ENCODE measurements at regions not wholly inside any gene's neighbourhood (a gene's known extent, or its start where the extent isn't known, plus 50 kb on each side); places are given as distances from the start of the nearest gene placed in this dataset.

DNA sequence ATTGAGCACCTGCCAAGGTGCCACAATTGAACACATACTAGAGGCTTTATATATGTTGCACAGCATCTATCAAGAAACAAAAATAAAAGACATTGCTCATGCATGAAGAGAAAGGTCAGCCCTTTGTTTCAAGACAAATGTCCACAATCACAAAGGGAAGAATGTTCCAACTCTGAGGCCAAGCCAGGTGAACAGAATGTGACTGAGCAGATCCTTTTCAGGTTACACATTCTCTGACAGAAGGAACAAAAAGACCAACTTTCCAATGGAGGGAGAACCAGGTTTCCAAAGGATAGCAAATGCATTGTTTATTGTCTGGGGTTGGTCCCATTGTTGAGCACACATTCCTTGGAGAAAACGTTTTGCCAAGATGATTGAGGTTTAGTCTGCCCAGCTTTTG, 50.2 kb upstream of the FAM174B start:
- DNase-seq (ENCODE audit: low read depth, low spot score) = no peak
- in situ Hi-C loops (cut with HindIII; ENCODE audit: low sequenced_read_pairs) = no loop called here

DNA sequence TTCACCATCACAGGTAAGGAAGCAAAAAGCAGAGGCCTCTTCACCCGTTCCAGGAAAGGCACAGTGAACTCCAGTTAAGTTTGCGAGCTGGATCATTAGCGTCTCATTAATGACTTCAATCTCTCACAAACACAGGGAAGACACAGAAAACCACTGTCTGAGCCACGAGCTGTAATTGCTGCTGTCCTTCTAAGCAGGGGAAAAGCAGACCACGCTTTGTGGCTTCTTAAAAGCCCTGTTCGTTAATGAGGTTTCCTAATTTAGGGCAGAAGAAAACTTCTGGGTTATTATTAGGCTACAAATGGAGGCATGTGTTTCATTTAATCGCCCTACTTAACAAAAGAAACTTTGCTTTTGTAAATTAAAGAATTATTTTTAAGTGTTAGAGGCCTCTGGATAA, 50.6 kb upstream of the FAM174B start:
- no peak for DNase-seq (ENCODE audit: low read depth, low spot score)
- in situ Hi-C loops (cut with HindIII; ENCODE audit: low sequenced_read_pairs) = no loop called here
- TF ChIP-seq, protein P1, sequence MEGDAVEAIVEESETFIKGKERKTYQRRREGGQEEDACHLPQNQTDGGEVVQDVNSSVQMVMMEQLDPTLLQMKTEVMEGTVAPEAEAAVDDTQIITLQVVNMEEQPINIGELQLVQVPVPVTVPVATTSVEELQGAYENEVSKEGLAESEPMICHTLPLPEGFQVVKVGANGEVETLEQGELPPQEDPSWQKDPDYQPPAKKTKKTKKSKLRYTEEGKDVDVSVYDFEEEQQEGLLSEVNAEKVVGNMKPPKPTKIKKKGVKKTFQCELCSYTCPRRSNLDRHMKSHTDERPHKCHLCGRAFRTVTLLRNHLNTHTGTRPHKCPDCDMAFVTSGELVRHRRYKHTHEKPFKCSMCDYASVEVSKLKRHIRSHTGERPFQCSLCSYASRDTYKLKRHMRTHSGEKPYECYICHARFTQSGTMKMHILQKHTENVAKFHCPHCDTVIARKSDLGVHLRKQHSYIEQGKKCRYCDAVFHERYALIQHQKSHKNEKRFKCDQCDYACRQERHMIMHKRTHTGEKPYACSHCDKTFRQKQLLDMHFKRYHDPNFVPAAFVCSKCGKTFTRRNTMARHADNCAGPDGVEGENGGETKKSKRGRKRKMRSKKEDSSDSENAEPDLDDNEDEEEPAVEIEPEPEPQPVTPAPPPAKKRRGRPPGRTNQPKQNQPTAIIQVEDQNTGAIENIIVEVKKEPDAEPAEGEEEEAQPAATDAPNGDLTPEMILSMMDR (IDR thresholded peaks at IDR 0.05; ENCODE audit: low read depth, low read length) = no peak
- no peak overlapping the region for H3K4me3 ChIP-seq (ENCODE audit: low read depth, low read length)

More for the DNA sequence above, 50.2 kb upstream of the FAM174B start:
- TF ChIP-seq, protein P1 (IDR thresholded peaks at IDR 0.05; ENCODE audit: low read depth, low read length) = no peak
- no peak overlapping the region for H3K4me3 ChIP-seq (ENCODE audit: low read depth, low read length)

DNA sequence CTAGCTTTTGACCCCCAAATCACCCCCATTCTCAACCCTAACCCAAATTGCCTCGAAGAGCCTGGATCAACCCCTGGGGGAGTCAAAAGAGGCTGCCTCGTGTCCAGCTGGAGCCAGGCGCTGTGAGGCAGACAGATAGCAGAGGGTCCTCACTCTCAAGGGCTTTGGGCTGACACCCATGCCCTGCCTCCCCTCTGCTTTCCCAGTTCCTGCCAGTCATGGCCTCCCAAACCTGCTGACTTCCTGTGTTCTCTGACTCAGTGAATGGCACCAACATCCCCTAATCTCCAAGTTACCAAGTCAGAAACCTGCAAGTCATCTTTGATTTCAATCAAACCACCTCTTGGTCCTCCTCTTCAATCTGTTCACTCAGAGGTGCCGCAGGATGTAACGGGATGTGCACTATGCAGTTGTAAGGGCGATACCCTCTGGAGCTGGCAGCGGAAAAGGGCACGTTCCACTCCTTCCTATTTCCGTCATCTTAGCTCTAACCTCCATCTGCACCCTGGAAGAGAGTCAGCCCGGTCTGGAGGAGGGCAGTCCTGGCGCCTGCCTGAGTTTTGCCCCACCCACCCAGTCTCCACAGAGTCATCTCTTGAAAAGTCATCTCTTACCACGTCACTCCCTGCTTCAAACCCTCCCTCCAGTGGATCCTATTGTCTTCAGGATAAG, 52.4 kb upstream of the FAM174B start:
- TF ChIP-seq, protein P1 (IDR thresholded peaks at IDR 0.05; ENCODE audit: low read depth, low read length) = no peak
- in situ Hi-C loops (cut with HindIII; ENCODE audit: low sequenced_read_pairs) = no loop called here
- DNase-seq (ENCODE audit: low read depth, low spot score) = no peak
- no peak overlapping the region for H3K4me3 ChIP-seq (ENCODE audit: low read depth, low read length)

DNA sequence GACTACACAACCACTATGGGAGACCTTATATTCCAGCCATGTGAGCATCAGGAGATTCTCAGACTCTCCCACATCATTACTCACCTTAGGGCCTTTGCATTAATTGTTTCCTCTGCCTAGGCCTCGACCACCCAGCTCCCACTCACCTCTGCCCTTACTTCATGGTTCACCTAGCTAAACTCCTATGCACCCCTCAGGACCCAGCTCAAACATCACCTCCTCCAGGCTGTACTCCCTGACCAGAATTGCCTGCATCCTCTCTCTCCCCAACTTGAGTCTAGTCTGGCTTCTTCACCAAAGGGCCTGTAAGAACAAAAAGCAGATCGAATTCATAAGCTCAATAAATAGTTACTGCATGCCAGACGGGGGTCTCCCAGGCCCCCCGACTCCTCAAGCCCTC, 53.1 kb upstream of the FAM174B start:
- in situ Hi-C loops (cut with HindIII; ENCODE audit: low sequenced_read_pairs) = no loop called here
- DNase-seq (ENCODE audit: low read depth, low spot score) = no peak
- H3K4me3 ChIP-seq (ENCODE audit: low read depth, low read length) = no peak overlapping the region
- TF ChIP-seq, protein P1 (IDR thresholded peaks at IDR 0.05; ENCODE audit: low read depth, low read length) = no peak

DNA sequence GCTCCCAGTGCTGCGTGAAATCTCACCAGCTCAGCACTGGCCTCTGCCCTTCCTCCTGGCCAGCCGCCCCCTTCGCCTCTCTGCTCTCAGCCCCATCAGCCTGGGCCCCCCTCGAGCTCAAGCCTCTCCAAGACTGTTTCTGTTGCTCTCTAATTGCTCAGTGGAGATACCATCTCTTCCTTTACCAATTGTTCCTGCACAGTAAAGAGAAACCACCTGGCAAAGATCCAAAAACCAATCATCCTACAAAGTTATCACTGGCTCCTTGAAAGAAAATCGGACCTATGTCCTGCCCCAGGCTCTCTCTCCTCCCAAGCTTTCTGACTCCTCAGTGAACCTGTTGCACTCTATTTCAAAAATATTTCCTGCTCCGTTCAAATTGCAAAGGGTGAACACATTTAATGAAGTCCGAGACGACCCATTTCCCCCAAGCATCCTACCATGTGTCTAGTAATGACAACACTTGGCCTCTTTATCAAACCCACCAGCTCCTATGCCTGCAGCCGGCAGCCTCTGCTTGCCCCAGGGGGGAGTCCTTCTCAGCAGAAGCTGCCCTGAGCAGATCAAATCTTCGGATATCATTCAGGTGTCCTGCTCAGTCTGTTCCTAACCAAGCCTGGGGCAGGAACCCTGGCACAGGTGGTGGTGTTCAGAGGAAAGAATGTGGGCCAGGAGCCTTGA, 53.7 kb upstream of the FAM174B start:
- no peak for DNase-seq (ENCODE audit: low read depth, low spot score)
- TF ChIP-seq, protein P1 (IDR thresholded peaks at IDR 0.05; ENCODE audit: low read depth, low read length) = no peak
- in situ Hi-C loops (cut with HindIII; ENCODE audit: low sequenced_read_pairs) = no loop called here
- H3K4me3 ChIP-seq (ENCODE audit: low read depth, low read length) = no peak overlapping the region

DNA sequence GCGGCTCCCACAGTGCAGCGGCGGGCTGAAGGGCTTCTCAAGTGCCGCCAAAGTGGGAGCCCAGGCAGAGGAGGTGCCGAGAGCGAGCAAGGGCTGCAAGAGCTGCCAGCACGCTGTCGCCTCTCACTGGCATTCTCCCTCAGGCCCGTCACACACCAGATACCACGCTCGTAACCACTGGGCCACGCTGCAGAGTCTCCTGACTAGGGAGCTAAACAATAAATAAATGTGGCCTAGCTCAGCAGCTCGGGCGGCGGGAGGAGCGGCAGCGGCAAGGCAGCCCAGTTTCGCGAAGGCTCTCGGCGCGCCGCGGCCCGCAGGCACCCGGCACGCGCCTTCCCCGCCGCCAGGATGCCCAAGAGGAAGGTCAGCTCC, 55.9 kb upstream of the FAM174B start:
- in situ Hi-C loops (cut with HindIII; ENCODE audit: low sequenced_read_pairs) = no loop called here
- TF ChIP-seq, protein P1 (IDR thresholded peaks at IDR 0.05; ENCODE audit: low read depth, low read length) = no peak
- DNase-seq (ENCODE audit: low read depth, low spot score) = no peak

More for the DNA sequence above, 55.9 kb upstream of the FAM174B start:
- H3K4me3 ChIP-seq (ENCODE audit: low read depth, low read length) = no peak overlapping the region

Measured in astrocyte of the spinal cord (primary cell).